GM19328 (cell line): ENCODE measurements at regions not wholly inside any gene's neighbourhood (a gene's known extent, or its start where the extent isn't known, plus 50 kb on each side); places are given as distances from the start of the nearest gene placed in this dataset.
"Not testable (repeated sequence)": the region's sequence is repeated elsewhere in the genome, so short reads cannot be mapped to it uniquely, and the experiment has no call there.

Experiments
- ATAC-seq: cut with Tn5 transposase; IDR thresholded peaks from one replicate; pipeline ENCODE4 v1.9.1; 2021; ENCODE audit warnings: mild to moderate bottlenecking, moderate library complexity; ENCODE audit not compliant: unreplicated experiment

DNA sequence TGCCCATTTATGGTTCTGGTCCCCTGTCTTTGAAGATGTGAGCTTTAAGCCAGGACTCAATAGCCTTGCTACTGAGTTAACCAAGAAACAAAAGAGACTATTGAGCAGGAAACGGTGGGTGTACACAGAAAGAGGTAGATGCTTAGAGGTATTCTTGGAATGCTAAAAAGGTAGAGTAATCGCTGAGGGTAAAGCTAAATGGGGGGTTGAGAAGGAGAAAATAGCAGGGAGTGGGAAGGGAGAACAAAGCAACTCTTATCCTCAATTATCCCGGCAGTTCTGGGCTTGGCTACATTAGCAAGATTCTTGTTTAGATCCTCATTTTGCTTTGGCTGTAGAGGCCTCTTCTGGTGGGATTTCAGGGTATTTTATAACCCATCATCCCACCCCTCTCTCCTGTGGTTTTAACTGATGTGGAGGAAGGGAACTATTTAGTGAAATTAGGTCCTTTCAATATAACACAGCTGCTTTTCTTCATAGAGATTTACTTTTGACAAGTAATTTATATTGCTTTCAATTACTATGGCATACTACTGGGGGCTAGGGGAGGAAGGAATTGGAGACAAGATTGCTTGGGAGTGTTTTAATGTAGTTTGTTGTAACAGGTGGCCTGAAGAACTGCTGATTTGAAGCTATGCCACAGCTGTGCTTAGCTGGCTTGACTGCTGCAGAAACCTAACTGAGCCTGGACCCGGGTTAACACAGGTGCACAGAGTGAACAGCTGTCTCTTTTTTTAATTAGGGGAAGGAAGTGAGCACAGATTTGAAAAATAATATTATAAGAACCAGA, 234.3 kb upstream of the CCDC54 start:
- ATAC-seq = no peak

DNA sequence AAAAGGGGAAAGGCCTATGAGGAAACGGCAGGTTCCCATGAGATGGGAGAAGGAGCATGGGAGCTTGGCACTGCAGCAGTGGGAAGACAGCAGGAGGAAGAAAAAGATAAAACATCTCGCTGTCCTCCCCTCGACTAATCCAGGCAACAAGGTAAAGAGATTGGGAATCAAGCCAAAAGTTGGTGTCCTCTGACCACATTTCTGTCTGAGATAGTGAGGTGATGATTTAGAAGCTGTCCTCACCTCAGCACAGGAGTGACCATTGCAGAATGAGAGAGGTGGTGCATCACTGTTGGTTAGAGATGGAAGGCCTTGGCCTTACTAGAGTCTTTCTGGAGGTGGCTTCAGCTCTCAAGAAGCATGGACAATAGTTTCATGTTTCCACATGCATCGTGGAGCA, 226.6 kb upstream of the CCDC54 start:
- ATAC-seq = no peak

DNA sequence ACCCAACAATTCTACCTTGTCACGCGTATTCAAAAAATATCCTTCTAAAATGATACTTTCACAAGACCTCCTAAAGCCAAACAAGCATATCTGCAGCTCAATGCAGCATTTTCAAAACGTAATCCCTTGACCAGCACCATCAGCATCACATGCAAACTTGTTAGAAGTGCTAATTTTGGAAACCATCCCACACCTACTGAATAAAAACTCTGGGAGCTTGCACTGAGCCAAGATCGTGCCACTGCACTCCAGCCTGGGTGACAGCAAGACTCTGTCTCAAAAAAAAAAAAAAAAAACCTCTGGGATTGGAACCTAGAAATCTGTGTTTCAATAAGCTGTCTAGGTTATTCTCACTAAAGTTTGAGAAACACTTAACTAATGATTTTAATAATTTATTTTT, 223.3 kb upstream of the CCDC54 start:
- no peak for ATAC-seq

DNA sequence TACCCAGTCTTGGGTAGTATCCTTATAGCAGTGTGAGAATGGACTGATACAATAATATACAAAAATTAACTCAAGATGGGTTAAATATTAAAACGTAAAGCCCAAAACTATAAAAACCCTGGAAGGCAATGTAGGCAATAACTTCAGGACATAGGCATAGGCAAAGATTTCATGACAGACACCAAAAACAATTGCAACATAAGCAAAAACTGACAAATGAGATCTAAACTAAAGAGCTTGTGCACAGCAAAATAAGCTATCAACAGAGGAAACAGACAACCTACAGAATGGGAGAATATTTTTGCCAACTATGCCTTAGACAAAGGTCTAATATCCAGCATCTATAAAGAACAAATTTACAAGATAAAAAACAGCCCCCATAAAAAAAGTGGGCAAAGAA, 204.8 kb upstream of the CCDC54 start:
- ATAC-seq = no peak

DNA sequence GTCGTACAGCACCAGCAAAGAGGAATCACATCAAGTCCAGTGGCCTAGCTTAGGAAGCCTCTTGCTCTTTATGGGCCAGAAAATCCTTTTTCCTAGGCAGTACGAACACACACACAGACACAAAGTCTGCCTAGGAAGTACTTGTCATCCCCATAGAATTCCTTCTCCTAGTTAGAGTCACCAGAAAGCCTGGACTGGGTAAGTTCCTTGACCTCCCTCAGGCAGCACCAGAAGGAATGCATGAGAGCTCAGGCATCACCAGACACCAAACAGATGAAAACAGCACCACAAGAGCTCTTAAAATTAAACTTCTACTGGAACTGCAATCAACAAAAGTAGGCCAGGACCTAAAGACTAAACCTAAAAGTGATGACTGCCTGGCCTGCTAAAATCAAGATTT, 192.9 kb upstream of the CCDC54 start:
- ATAC-seq = no peak

DNA sequence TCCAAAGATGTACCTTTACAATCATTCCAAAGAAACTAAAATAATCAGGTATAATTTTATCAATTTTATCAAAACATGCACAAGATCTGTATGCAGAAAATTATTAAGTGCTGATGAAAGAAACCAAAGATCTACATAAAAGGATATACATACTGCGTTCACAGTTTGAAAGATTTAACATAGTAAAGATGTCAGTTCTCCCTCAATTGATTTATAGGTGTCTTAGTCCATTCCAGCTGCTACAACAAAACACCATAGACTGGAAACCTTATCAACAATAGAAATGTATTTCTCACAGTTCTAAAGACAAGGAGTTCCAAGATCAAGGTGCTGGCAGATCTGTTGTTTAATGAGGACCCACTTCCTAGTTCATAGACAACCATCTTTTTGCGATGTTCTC, 189.0 kb upstream of the CCDC54 start:
- ATAC-seq = no peak

DNA sequence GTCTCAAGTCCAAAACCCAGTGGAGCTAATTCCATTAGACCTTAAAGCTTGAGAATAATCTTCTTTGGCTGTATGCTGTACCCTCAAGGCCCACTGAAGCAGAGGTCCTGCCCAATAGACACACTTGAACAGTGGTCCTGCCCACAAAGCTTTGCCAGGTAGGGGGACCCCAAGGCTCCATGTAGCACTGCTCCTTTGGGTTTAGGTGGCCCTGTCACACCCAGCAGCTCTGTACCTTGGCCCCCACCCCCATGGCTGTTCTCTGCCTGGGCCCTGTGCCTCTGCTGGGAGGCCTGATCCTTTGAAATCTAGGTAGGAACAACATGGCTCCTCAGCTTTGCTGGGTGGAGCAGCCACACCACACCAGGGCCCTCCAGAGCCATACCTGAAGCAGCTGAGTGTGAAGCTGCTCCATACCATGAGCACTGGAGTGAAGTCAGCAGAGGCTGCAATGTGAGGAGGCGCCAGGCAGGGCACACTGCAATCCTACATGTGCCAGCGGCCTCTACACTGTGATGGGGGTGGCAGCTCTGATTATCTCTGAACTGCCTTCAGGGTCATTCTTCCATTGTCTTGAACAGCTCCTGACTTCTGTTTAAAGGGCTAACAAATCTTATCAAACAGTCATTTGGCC, 188.0 kb upstream of the CCDC54 start:
- ATAC-seq = no peak

DNA sequence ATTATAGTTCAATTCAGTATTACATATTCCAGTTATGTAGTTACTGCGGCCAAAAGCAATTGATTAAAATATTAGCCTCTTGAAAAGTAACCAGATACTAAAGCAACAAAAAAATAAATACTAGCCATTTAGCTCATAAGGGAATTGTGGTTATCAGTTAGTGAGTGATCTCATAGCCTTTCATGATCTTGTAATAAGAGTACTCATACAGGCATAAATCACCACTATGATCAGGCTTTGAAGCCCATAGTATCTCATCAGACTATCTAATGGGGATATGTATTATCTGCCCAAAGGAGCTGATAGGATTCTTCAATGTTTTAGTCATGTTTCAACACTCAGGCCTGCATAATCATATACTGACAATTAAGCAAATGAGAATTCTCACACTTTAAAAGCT, 184.1 kb upstream of the CCDC54 start:
- no peak for ATAC-seq

DNA sequence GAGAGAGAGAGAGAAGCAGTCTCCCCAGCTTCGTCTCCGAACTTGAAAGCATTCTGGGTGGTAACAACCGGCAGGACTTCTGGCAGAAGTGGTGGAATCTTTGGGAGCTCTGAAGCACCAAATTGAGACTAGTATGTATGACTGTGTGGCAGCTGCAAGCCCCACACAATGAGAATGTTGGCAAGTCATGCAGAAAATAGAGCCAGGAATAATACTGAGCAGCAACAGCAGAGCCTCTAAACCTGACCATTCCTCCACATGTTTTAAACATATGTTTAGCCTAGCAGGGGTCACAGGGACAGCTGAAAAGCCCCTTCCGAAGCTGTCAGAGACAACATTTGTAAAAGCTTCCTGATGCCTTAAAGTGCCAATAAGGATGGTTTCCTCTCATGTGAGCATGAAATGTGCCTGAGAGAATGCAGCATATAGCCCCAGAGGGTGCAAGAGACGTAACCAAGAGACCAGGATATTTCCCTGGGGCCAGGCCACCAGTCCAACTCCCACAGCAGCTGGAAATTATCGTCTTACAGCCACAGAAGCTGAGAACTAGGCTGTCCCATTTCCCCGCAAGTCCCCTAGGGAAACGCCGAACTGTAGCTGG, 178.6 kb upstream of the CCDC54 start:
- ATAC-seq = no peak

DNA sequence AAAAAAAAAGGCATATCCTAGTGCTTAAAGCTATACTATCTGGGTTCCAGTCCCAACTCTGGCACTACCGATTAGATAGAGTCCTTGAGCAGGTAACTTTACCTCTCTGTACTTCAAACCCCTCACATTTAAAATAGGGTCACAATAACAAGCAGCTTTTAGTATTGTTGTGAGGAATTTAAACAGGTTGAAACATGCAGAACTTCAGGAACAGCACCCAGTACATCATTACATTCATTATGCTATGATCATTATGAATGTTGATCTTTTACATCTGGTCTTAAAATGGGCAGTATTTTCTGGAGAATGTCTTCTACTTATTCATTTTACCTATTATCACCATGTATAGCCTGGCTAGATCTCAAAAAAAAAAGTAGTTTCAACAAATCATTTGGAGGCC, 176.1 kb upstream of the CCDC54 start:
- ATAC-seq = no peak

DNA sequence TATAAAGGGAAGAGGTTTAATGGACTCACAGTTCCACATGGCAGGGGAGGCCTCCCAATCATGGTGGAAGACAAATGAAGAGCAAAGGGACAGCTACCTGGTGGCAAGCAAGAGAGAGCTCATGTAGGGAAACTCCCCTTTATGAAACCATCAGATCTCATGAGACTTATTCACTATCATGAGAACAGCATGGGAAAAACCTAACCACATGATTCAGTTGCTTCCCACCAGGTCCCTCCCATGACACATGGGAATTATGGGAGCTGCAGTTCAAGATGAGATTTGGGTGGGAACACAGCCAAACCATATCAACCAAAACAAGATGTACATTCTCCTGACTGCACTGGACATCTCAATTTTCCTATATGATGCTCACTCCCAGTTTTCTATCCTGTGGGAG, 174.4 kb upstream of the CCDC54 start:
- not testable (repeated sequence) for ATAC-seq

DNA sequence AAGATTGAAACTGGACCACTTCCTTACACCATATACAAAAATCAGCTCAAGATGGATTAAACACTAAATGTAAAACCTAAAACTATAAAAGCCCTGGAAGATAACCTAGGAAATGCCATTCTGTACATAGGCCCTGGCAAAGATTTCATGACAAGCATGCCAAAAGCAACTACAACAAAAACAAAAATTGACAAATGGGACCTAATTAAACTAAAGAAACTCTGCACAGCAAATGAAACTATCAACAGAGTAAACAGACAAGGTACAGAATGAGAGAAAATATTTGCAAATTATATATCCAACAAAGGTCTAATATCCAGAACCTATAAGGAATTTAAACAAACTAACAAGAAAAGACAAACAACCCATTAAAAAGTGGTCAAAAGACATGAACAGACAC, 173.1 kb upstream of the CCDC54 start:
- ATAC-seq = no peak

DNA sequence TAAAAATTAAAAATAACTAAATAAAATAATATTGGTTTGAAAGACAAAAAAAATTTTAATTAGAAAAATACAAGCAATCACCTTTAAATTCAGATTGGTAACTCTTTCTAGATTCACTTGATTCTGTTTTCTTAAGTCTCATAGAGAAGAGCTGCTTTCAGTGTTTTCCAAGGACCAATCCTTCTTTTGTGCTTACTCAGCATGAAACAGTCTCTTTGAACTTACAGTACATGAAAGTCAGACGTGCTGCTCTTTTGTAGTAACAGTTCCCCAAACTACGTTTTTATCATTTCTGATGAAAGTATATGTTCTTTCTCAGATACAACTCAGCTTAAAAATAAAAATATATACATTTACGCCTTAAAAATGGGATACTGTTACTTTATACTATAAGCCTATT, 171.9 kb upstream of the CCDC54 start:
- ATAC-seq = no peak

DNA sequence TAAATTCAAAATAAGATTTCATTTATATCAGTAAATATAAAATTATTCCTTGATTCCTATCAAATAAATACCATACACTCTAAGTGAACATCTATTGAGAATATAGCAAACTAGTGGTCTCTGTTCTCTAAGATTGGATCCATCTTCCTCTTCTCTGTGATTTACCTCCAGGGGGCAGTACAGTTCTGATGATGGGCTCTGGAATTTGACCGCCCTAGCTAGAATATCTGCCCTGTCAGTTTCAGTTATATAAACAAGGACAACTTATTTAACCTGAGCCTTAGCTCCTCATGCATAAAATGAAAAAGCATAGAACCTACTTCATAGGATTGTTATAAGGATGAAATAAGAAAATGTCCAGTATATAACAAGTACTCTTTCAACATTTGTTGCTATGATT, 171.1 kb upstream of the CCDC54 start:
- no peak for ATAC-seq

DNA sequence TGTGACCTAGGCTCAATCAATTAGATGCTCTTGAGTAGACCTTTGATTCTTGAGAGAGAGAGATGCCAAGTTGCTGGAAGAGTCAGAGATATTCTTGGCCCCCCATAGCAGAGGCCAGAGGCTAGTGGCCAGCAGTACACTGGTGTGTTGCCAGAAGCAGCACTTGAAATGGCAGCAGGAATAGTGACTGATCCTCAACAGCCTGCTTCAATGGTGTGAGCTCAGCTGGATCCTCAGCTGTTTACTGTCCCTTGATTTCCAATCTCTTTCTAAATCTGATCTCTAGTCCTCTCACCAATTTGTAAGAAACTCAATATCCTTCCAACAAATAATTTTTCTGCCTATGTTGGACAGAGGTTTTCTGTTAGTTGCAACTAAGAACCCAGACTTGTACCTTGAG, 170.3 kb upstream of the CCDC54 start:
- no peak for ATAC-seq

DNA sequence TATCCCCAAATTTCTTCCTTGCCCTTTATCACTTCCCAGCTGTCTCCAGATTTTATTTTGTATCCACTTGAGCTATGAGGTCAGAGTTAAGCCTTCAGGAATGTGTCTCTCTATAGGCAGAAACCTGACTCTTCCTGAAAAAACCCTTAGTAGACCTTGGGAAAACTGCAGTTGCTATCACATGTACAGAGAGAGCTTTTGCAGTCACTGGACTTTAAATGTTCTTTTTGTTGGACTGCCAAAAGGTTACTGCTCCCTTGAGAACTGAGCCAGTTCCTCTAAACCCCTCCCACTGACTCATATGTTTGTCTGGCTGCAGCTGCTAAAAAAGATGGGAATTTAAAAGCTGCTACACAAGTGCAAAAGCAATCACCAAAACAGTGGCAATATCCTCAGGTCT, 169.1 kb upstream of the CCDC54 start:
- no peak for ATAC-seq

DNA sequence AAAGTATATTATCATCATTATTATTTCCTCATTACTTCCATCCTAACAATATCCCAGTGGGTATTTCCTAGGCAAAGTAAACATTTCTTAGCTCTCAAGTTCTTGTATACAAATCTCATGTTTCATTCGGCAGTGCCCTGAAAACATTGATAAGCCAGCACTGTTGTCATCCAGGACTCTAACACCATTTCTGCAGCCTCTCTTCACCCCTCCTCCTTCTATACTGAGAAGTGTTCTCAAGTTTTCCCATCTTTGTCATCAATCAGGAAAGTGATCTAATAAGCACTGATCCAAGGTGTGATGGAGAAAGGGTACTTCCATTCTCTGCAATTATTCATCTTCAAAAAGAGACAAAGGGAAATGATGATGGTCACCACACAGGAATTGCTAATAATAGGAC, 168.4 kb upstream of the CCDC54 start:
- ATAC-seq = no peak

DNA sequence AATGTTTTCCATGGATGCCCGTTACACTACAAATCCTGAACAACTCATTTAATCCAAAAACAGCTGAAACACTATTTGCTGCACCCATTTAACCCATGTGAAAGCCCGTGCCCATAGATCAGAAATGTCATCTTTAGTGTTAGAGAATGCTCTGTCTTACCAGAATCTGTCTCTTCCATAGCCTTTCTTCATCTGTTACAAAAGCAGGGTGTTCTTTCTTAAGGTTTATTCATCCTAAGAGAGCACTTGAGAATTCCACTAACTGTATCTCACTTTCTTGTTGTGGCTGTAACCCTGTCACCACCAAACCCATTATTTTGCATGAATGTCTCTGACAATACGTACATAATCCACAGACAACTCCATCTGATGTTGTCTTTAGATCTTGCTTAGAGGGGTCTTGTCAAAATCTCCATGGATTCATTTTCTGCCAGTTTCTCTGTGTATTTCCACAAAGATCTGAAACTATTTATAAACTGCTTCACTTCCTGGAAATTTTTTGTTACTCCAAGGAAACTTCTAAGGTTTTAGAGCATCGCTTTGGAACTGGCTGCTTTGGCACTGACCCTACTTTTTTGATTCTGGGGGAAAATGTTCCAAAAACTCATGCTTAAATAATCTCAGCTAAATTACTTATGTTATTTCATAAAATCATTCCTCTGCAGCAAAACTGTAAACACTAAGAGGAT, 167.8 kb upstream of the CCDC54 start:
- ATAC-seq = no peak

DNA sequence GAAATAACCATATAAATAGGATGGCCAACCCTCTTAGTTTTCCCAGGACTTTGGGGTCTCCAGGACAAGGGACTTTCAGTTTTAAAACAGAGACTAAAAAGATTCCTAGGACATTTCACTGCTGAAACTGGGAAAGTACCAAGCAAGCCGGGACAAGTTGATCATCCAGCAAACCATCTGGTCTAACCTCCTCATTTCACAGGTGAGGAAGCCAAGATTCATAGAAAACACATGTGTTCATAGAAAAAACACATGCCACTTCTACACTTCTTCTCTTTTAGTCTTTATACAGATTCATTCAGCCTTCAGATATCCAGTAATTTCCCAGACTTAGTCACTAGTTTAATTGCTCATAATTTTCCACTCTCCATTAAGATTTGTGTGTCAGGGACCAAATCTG, 165.6 kb upstream of the CCDC54 start:
- ATAC-seq = no peak

DNA sequence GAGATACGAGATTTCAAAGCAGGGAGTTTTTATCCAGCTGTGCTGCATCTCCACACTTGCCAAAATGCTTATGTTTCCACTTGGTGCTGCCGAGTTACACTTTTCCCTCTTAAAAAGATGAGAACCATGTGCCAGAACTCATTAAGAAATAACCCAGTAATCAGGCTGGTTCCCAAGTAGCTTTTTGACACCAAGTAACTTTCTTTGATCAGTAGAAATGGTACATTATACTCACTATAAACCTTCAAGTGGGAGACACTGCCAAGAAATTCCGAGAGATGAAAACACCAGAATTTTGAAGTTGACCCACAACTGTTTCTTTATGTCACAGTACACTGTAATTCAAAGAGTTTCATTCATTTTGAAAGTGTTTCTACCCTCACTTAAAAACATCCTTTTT, 164.6 kb upstream of the CCDC54 start:
- no peak for ATAC-seq

DNA sequence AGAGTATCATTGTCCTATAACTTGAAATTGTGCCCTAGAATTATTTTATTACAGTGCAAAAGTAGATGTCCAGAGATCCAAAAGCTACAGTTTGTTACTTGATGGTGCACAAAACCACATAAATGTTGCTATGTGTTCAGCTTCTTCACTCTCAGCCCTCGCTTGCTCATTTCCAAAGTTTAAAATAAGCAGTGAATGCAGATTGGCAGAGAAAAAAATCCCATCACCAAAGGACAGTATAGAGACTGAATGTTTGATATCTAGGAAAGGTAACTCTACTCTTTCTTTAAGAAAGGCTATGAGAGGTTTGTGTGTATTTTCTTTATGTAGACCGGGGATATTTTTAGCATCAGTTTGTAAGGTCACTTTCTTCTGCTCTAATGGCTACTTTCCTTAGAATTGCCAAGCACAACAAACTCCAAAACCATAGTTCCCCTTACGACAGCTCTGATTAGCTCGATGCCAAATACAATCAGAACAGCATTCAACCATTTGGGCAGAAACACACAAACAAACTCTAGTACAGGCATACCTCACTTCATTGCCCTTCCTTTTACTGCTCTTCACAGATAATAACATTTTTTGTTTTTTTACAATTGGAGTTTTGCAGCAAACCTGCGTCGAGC, 164.1 kb upstream of the CCDC54 start:
- ATAC-seq = no peak
